Ishikawa (cell line): ENCODE measurements at regions not wholly inside any gene's neighbourhood (a gene's known extent, or its start where the extent isn't known, plus 50 kb on each side); places are given as distances from the start of the nearest gene placed in this dataset.

Experiments used
- EGR1 ChIP-seq: IDR thresholded peaks from 2 replicates; pipeline ENCODE4 v1.6.1; 2012
- RAD21 ChIP-seq: IDR thresholded peaks from 2 replicates; pipeline ENCODE4 v1.6.1; 2012; ENCODE audit warnings: low read depth
- TAF1 ChIP-seq: IDR thresholded peaks from 2 replicates; pipeline ENCODE4 v1.6.1; 2012; ENCODE audit warnings: low read depth, mild to moderate bottlenecking
- TCF12 ChIP-seq: IDR thresholded peaks from 2 replicates; pipeline ENCODE4 v1.6.1; 2012; ENCODE audit warnings: low read depth
- YY1 ChIP-seq: IDR thresholded peaks from 2 replicates; pipeline ENCODE4 v1.6.1; 2012; ENCODE audit warnings: low read depth
- TF ChIP-seq, protein P1 (sequence below): IDR thresholded peaks from 2 replicates; pipeline ENCODE4 v1.6.1; 2012

DNA sequence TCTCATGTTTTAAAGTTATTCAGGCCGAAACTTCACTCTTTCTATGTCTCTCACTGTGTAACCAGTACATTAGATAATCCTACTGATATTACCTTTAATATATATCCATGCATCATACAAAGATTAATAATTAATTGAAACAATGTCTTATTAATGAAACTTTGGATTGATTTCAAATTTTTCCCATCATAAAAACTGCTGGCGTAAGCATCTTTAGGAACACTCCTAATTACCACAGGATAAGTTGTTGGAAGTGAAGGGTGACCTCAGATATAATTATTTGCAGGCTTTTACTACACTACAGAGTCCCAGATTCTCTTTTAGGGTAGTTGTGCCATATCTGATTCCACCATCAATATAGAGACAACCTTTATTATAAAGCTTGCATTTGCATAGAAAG is 181.3 kb upstream of the SFRP2 start:
- TF ChIP-seq, protein P1, sequence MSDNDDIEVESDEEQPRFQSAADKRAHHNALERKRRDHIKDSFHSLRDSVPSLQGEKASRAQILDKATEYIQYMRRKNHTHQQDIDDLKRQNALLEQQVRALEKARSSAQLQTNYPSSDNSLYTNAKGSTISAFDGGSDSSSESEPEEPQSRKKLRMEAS: no peak
- no peak for TF ChIP-seq EGR1
- no peak for TF ChIP-seq RAD21
- no peak for TF ChIP-seq YY1
- TF ChIP-seq TAF1: no peak
- no peak for TF ChIP-seq TCF12
